NB4 (cell line): ENCODE measurements at regions not wholly inside any gene's neighbourhood (a gene's known extent, or its start where the extent isn't known, plus 50 kb on each side); places are given as distances from the start of the nearest gene placed in this dataset.

Experiments
- CTCF ChIP-seq: IDR thresholded peaks from one replicate; pipeline ENCODE4 v1.5.1; 2012; ENCODE audit warnings: low read depth, low read length
- MAX ChIP-seq: IDR thresholded peaks from 2 replicates; pipeline ENCODE4 v1.6.1; 2011; ENCODE audit warnings: low read depth, low read length
- MYC ChIP-seq: IDR thresholded peaks from 2 replicates; pipeline ENCODE4 v1.6.1; 2011; ENCODE audit warnings: low read depth, low read length
- POLR2A ChIP-seq: IDR thresholded peaks from 2 replicates; pipeline ENCODE4 v1.6.1; 2011; ENCODE audit warnings: mild to moderate bottlenecking; ENCODE audit not compliant: insufficient read length; ENCODE audit errors: extremely low read depth

- TF ChIP-seq CTCF (no peak), POLR2A (no peak), MYC (no peak), MAX (no peak)
Measured at GRCh38 chr10:105838392-105838791, 1197.3 kb downstream of the SORCS3 start.
